Lower lobe of right lung (tissue), 2 donors: ENCODE measurements at regions not wholly inside any gene's neighbourhood (a gene's known extent, or its start where the extent isn't known, plus 50 kb on each side); places are given as distances from the start of the nearest gene placed in this dataset.
A peak's percentile ranks its signal among the peaks of the same experiment; 100 is the strongest.

Source experiments
- ATAC-seq, 2 donors: fragments of 200-7000 bp; cut with Tn5 transposase; one replicate each; pipeline ENCODE4 v1.9.1; 2020 to 2022; ENCODE audit warnings: mild to moderate bottlenecking in 2 of 2, moderate library complexity in 2 of 2
- DNase-seq: peaks from one replicate; pipeline ENCODE4 v3.0.0-alpha.2; 2020
- H3K27ac ChIP-seq: fragments of 200-600 bp; one replicate; pipeline ENCODE4 v1.8.0; 2022
- H3K27me3 ChIP-seq: fragments of 200-600 bp; one replicate; pipeline ENCODE4 v1.8.0; 2022; ENCODE audit warnings: low read depth
- H3K36me3 ChIP-seq: fragments of 200-600 bp; one replicate; pipeline ENCODE4 v1.8.0; 2022; ENCODE audit warnings: mild to moderate bottlenecking
- H3K4me1 ChIP-seq: fragments of 200-600 bp; one replicate; pipeline ENCODE4 v1.8.0; 2022
- H3K4me3 ChIP-seq: fragments of 200-600 bp; one replicate; pipeline ENCODE4 v1.8.0; 2022; ENCODE audit warnings: mild to moderate bottlenecking
- H3K9me3 ChIP-seq: fragments of 200-600 bp; one replicate; pipeline ENCODE4 v1.8.0; 2022
- CTCF ChIP-seq: fragments of 200-600 bp; IDR thresholded peaks from one replicate; pipeline ENCODE4 v1.8.0; 2022; ENCODE audit warnings: antibody characterized with exemption, mild to moderate bottlenecking
- intact Hi-C: fragments of 100-400 bp; cut with DNase I; formaldehyde crosslinking; loops from one replicate; pipeline ENCODE4 v1.11.0; 2022
- donor health status: DM: no; HTN: yes; CAD: no; lungs with severe emphysema.

GRCh38 chr3:139285691-139286090 lies 58.1 kb upstream of the MRPS22 start:
- H3K4me3 ChIP-seq = no peak overlapping the region
- no peak for TF ChIP-seq CTCF
- ATAC-seq (no peak), DNase-seq (no peak)
- intact Hi-C loops = no loop called here
- H3K27ac ChIP-seq = no peak overlapping the region
- H3K27me3 ChIP-seq = no peaks in the 10 kb centered on the region
- H3K36me3 ChIP-seq = no peaks in the 10 kb centered on the region
- no peaks in the 10 kb centered on the region for H3K9me3 ChIP-seq
- H3K4me1 ChIP-seq = no peaks in the 10 kb centered on the region

- peak in 1 of 2 donors; percentile 10 for ATAC-seq
- H3K9me3 ChIP-seq = no peaks in the 10 kb centered on the region
- no peak overlapping the region for H3K27ac ChIP-seq
- no peak overlapping the region for H3K4me3 ChIP-seq
- TF ChIP-seq CTCF = no peak
- H3K36me3 ChIP-seq = no peaks in the 10 kb centered on the region
- intact Hi-C loops = no loop called here
- no peak for DNase-seq
- H3K4me1 ChIP-seq = no peaks in the 10 kb centered on the region
- no peaks in the 10 kb centered on the region for H3K27me3 ChIP-seq
Measured at GRCh38 chr3:139286241-139286640, 57.6 kb upstream of the MRPS22 start.

GRCh38 chr3:139286825-139287224 lies 57.0 kb upstream of the MRPS22 start:
- Histone ChIP-seq H3K4me3 (no peak overlapping the region), H3K4me1 (no peaks in the 10 kb centered on the region), H3K36me3 (no peaks in the 10 kb centered on the region), H3K9me3 (no peaks in the 10 kb centered on the region), H3K27ac (no peak overlapping the region), H3K27me3 (no peaks in the 10 kb centered on the region)
- no peak for TF ChIP-seq CTCF
- intact Hi-C loops = no loop called here
- DNase-seq = no peak
- no peak for ATAC-seq

- Histone ChIP-seq H3K36me3 (no peaks in the 10 kb centered on the region), H3K4me1 (no peaks in the 10 kb centered on the region), H3K9me3 (no peaks in the 10 kb centered on the region), H3K27me3 (no peaks in the 10 kb centered on the region), H3K27ac (no peak overlapping the region), H3K4me3 (no peak overlapping the region)
- ATAC-seq (no peak), DNase-seq (no peak)
- intact Hi-C loops = no loop called here
- TF ChIP-seq CTCF = no peak
Measured at GRCh38 chr3:139287557-139287956, 56.3 kb upstream of the MRPS22 start.

GRCh38 chr3:139288266-139288821 lies 55.5 kb upstream of the MRPS22 start:
- Histone ChIP-seq H3K9me3 (no peaks in the 10 kb centered on the region), H3K27ac (no peak overlapping the region), H3K36me3 (no peaks in the 10 kb centered on the region), H3K27me3 (no peaks in the 10 kb centered on the region), H3K4me1 (no peaks in the 10 kb centered on the region), H3K4me3 (no peak overlapping the region)
- no peak for DNase-seq
- intact Hi-C loops = no loop called here
- no peak for TF ChIP-seq CTCF
- no peak for ATAC-seq
